ENCODE measurements at regions not wholly inside any gene's neighbourhood (a gene's known extent, or its start where the extent isn't known, plus 50 kb on each side); places are given as distances from the start of the nearest gene placed in this dataset.

DNA sequence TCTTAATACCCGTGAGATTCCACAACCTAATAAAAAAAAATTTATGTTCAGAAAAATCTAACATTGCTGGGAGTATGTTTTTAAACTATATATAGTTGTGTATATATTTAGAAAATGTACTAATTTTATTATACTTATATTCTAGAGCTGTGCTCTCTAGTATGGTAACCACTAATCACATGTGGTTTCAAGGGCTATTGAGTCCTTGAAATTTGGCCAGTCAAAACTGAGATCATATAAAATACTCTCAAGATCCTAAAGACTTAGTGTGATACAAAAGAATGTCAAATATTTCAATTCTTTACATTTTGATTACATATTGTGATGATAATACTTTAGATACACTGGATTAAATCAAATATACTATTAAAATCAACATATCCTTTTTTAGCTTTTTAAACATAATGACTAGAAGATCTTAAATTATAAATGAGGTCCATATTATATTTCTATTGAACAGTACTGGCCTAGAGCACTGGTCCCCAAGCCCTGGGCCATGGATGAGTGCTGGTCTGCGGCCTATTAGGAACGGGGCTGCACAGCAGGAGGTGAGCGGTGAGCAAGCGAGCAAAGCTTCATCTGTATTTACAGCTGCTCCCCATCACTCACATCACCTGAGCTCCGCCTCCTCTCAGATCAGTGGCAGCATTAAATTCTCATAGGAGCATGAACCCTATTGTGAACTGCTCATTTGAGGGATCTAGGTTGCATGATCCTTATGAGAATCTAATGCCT is 176.5 kb upstream of the NBEA start:
- Histone ChIP-seq H3K4me3 (no peak overlapping the region), H3K27ac (no peak overlapping the region)
- TF ChIP-seq, protein P1, sequence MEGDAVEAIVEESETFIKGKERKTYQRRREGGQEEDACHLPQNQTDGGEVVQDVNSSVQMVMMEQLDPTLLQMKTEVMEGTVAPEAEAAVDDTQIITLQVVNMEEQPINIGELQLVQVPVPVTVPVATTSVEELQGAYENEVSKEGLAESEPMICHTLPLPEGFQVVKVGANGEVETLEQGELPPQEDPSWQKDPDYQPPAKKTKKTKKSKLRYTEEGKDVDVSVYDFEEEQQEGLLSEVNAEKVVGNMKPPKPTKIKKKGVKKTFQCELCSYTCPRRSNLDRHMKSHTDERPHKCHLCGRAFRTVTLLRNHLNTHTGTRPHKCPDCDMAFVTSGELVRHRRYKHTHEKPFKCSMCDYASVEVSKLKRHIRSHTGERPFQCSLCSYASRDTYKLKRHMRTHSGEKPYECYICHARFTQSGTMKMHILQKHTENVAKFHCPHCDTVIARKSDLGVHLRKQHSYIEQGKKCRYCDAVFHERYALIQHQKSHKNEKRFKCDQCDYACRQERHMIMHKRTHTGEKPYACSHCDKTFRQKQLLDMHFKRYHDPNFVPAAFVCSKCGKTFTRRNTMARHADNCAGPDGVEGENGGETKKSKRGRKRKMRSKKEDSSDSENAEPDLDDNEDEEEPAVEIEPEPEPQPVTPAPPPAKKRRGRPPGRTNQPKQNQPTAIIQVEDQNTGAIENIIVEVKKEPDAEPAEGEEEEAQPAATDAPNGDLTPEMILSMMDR (IDR thresholded peaks at IDR 0.05): no peak
- no peak for DNase-seq (ENCODE audit: low spot score)

DNA sequence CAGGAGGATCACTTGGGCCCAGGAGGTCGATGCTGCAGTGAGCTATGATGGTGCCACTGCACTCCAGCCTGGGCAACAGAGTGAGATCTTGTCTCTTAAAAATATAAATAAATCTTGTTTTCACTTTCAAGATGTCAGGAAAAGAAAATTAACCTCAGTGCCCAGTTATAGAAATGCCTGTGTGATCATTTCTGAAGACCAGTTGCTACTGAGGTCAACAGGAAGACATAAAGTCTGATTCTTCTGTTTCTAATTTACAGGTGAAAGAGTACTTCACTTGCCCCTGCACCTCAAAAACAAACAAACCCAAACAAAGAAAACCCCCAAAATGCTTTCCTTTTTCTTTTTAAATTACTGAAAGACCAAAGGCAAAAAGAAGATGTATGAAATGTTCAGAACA is 174.3 kb upstream of the NBEA start:
- Histone ChIP-seq H3K27ac (no peak overlapping the region), H3K4me3 (no peak overlapping the region)
- TF ChIP-seq, protein P1 (IDR thresholded peaks at IDR 0.05): no peak
- no peak for DNase-seq (ENCODE audit: low spot score)

DNA sequence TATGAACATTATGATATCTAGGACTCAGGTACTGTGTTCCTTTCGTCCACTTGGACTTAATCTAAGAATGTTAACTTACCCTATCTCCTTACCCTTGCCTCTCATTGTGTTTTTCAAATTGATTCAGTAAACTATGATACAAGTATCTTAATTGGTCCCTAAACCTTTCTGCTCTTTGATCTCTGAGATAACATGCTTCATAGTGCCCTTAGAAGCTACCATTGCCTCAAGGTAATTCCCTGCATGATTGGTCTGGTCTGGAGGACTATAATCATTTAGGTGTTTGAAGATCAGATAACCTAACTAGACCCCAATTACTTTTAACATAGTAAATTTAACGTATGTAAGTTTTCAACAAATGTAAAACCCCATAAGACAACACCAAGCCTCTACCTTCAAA is 169.9 kb upstream of the NBEA start:
- no peak for DNase-seq (ENCODE audit: low spot score)
- TF ChIP-seq, protein P1 (IDR thresholded peaks at IDR 0.05): no peak
- Histone ChIP-seq H3K27ac (no peak overlapping the region), H3K4me3 (no peak overlapping the region)

DNA sequence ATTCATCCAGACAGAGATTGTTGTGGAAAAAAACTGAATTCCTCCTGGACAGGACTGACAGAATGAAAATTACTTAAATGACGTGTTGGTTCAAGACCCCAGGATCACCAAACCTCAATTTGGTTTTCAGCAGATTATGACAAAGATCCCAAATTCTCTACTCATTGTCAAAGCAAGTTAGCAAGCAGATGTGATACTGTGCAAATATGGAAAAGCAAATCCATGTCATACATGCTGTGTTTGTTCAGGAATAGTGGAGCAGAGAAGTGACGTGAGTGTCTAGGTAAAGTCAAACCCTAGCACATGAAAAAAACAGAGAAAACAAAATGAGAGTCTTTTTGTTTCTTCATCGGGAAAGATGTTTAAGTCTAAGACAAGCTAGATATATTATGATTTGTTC is 169.2 kb upstream of the NBEA start:
- TF ChIP-seq, protein P1 (IDR thresholded peaks at IDR 0.05): no peak
- no peak overlapping the region for H3K27ac ChIP-seq
- DNase-seq (ENCODE audit: low spot score): no peak
- H3K4me3 ChIP-seq: no peak overlapping the region

DNA sequence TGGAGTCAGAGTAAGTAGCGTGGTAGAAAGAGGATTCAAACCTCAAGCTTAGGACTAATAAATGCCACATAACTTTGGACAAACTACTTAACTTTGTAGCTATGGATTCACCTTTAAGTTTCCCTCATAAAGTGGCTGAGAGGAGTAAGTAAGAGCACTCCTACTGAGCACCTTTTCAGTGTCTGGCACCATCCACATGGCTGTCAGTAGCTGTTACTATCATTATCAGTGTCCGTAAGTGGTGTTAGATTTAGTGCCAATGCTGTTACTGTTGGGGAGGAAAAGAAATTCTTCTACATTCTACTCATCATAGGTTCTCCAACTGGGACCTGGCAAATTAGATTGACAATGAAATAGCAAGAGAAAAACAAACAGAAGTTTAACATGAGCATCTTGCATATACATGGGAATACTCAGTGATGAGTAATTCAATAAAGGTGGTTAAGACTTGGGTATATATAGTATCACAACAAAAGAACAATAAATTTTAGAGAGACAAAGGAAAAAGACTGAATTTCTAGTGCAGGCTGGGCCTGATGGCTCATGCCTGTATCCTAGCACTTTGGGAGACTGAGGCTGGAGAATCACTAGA is 165.6 kb upstream of the NBEA start:
- TF ChIP-seq, protein P1 (IDR thresholded peaks at IDR 0.05): no peak
- no peak for DNase-seq (ENCODE audit: low spot score)
- H3K4me3 ChIP-seq: no peak overlapping the region
- no peak overlapping the region for H3K27ac ChIP-seq

DNA sequence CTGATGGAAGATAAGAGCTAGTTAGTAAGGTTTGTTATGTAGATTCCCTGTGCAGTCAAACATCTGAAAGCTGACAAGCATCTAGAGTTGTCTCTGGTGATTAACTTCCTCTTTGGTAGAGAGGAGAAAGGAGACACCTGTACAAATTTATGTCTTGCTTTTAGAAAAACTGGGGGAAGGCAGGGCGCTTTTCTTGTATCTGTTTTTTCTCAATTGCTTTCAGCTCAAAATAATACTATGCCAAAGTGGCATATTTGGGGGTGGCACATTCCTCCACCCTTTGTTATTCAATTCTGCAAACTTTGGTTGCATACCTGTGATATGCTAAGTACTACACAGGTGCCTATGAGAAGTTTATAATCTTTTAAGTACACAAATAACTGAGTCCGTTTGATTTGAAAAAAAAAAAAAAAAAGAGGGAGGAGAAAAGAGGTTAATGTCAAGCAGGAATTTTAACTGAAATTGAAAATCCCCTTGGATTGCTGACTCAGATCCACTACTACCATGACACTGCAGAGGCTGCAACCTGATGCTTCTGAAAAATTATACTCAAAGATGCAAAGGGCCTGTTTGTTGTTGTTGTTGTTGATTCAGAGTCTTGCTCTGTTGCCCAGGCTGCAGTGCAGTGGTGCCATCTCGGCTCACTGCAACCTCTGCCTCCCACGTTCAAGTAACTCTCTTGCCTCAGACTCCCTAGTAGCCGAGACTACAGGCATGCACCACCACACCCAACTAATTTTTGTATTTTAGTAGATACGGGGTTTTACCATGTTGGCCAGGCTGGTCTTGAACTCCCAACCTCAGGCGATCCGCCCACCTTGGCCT is 164.8 kb upstream of the NBEA start:
- Histone ChIP-seq H3K4me3 (no peak overlapping the region), H3K27ac (no peak overlapping the region)
- DNase-seq (ENCODE audit: low spot score): no peak
- TF ChIP-seq, protein P1 (IDR thresholded peaks at IDR 0.05): no peak

Measured in coronary artery (tissue), 2 donors.